Body of pancreas (tissue), 4 donors: ENCODE measurements at regions not wholly inside any gene's neighbourhood (a gene's known extent, or its start where the extent isn't known, plus 50 kb on each side); places are given as distances from the start of the nearest gene placed in this dataset.

Experiments
- ATAC-seq: fragments of 150-250 bp; one replicate; pipeline ENCODE4 v1.9.1; 2016
- DNase-seq, 4 donors: peaks; one replicate each; pipeline ENCODE4 v3.0.0-alpha.2; 2019
- H3K27ac ChIP-seq, 4 donors: fragments of 200-600 bp; sonication (generic); 1 replicate in 3 of 4; 2 replicates in 1 of 4; pipeline versions ENCODE4 v1.5.1 to v1.6.1; 2016 to 2019; ENCODE audit warnings: mild to moderate bottlenecking in 1 of 4, mixed read lengths in 1 of 4, moderate library complexity in 1 of 4
- H3K27me3 ChIP-seq, 2 donors: fragments of 200-600 bp; sonication (generic); one replicate each; pipeline ENCODE4 v1.6.0; 2016; ENCODE audit warnings: mild to moderate bottlenecking in 1 of 2
- H3K36me3 ChIP-seq, 2 donors: fragments of 200-600 bp; sonication (generic); replicated peaks in 1 of 2; 2 replicates each; pipeline ENCODE4 v1.5.1; 2016; ENCODE audit warnings: low read depth in 2 of 2; ENCODE audit not compliant: insufficient read depth in 1 of 2
- H3K4me1 ChIP-seq: fragments of 200-600 bp; sonication (generic); one replicate; pipeline ENCODE4 v1.6.0; 2016
- H3K4me3 ChIP-seq, 2 donors: fragments of 200-600 bp; sonication (generic); 1 replicate in 1 of 2; 2 replicates in 1 of 2; pipeline ENCODE4 v1.5.1; 2016 to 2019
- H3K9me3 ChIP-seq, 3 donors: fragments of 200-600 bp; sonication (generic); 1 replicate in 2 of 3; 2 replicates in 1 of 3; pipeline ENCODE4 v1.5.1; 2016
- POLR2A ChIP-seq, 3 donors: fragments of 450-650 bp; IDR thresholded peaks; one replicate each; pipeline ENCODE4 v1.6.1; 2016; ENCODE audit warnings: antibody characterized with exemption in 3 of 3, mild to moderate bottlenecking in 2 of 3
- WGBS, 2 donors: methylation state at CpG; one replicate each; pipeline ENCODE4 v1.1.5; 2017; 5-methylcytosine and 5-hydroxymethylcytosine counted together
- intact Hi-C: fragments of 100-400 bp; cut with DNase I; formaldehyde crosslinking; loops from one replicate; pipeline ENCODE4 v1.15.1; 2023
- TF ChIP-seq, protein P1 (sequence below), 7 experiments: fragments of 450-650 bp in 4 of 7; fragments of 200-600 bp in 3 of 7; sonication (generic) in 3 of 7; IDR thresholded peaks; one replicate each; pipeline ENCODE4 v1.5.1; 2016 to 2019; ENCODE audit warnings: antibody characterized with exemption in 7 of 7

DNA sequence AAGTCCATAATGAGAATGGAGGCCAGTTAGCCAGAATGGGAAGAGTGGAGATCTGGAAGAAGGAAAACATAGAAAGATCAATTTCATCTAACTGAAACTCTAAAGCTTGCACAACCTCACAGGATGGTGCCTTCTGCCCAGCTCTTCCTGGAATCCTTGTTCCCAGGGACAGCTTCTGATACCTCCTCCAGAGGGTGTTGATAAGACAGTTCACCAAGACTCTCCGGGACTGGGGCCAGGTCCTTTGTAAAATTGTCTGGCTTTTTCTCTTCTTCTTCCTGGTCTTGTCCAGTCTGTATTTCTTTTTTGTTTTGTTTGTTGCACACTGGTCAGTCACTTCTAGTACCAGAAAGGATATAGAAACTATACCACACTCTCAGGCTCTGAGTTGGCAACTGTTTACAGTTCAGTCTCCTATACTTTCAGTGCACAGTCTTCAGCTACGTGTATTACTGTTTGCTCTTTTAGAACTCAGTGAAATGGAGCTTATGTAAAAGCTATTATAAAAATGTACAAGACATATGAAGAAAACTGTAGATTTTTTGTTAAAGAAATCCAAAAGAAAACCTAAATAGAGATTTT is 142.8 kb upstream of the RPL34 start:
- TF ChIP-seq, protein P1, sequence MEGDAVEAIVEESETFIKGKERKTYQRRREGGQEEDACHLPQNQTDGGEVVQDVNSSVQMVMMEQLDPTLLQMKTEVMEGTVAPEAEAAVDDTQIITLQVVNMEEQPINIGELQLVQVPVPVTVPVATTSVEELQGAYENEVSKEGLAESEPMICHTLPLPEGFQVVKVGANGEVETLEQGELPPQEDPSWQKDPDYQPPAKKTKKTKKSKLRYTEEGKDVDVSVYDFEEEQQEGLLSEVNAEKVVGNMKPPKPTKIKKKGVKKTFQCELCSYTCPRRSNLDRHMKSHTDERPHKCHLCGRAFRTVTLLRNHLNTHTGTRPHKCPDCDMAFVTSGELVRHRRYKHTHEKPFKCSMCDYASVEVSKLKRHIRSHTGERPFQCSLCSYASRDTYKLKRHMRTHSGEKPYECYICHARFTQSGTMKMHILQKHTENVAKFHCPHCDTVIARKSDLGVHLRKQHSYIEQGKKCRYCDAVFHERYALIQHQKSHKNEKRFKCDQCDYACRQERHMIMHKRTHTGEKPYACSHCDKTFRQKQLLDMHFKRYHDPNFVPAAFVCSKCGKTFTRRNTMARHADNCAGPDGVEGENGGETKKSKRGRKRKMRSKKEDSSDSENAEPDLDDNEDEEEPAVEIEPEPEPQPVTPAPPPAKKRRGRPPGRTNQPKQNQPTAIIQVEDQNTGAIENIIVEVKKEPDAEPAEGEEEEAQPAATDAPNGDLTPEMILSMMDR (IDR thresholded peaks at IDR 0.05) = no peak
- no peak for TF ChIP-seq POLR2A (IDR thresholded peaks at IDR 0.05)
- no peak for DNase-seq
- Histone ChIP-seq H3K27me3 (no peaks in the 10 kb centered on the region), H3K4me1 (no peaks in the 10 kb centered on the region), H3K9me3 (no peaks in the 10 kb centered on the region), H3K36me3 (no peaks in the 10 kb centered on the region), H3K4me3 (no peak overlapping the region), H3K27ac (no peak overlapping the region)
- WGBS, 2 donors = 52 to 54% methylated on average over 2 of the region's 2 CpGs
- no peak for ATAC-seq
- intact Hi-C loops = no loop called here

DNA sequence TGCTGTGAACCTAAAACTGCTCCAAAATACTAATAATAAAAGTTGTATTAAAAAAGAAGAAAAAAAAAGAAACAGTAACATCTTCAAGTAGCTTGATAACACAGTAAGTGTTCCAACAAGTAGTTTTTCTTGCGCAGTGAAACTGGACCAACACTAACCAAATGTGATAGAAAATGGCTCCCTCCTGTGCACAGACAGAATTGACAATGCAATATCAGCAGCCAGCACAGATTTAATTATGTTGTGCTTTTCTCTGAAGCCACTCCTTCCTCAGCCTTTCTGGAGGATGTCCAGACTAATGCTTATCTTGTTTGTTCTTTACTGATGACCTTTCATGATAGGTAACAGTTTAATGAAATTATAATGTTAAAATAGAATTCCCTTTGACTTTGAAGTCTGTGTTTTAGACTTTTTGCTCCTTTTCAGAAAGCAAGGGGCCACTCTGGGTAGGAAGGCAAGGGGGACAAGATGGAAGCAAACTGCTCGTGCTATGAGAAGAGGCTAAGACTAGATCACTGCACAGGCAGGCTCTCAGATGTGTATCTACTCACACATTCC is 147.1 kb upstream of the RPL34 start:
- no peaks in the 10 kb centered on the region for H3K27me3 ChIP-seq
- TF ChIP-seq, protein P1 (IDR thresholded peaks at IDR 0.05) = no peak
- TF ChIP-seq POLR2A (IDR thresholded peaks at IDR 0.05) = no peak
- ATAC-seq (no peak), DNase-seq (no peak)
- no peak overlapping the region for H3K4me3 ChIP-seq
- H3K9me3 ChIP-seq = no peaks in the 10 kb centered on the region
- H3K4me1 ChIP-seq = no peaks in the 10 kb centered on the region
- 53 to 64% methylated on average over 2 of the region's 2 CpGs for WGBS, 2 donors
- no peak overlapping the region for H3K27ac ChIP-seq
- intact Hi-C loops = no loop called here
- no peaks in the 10 kb centered on the region for H3K36me3 ChIP-seq

DNA sequence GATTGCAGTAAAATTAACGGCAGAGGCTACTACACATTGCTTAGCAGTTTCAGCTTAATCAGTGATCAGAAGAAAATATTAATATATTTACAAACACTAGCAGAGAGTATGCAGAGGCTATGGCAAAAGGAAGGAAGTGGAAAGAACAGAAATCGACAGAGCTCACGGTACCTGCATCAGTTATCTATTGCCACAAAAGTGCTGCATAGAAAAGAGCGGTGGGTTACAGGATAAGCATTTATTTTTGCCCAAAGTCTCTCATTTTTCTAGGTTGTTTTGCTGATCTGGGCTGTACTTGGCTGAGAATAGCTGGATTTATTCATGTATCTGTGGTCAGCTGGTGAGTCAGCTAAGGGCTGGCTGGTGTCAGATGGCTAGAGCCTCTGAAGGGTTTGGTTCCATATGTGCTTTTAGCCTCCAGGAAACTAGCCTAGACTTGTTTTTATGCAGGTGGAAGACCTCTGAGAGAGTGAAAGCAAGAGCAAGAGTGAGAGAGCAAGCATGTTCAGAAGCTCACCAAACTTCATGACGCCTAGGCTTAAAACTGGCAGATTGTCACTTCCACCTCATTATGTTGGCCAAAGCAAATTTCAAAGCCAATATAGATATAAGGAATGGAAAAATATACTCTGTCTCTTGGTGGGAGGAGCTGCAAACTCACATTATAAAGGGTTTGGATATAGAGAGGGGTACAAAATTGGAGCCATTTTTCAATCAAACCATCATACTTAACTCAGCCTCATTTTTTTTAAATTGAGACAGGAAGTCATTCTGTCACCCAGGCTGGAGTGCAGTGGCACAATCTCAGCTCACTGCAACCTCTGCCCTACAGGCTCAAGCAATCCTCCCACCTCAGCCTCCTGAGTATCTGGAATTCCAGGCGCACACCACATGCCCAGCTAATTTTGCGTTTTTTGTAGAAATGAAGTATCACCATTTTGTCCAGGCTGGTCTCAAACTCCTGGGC is 153.2 kb upstream of the RPL34 start:
- H3K27me3 ChIP-seq = no peaks in the 10 kb centered on the region
- no peak for ATAC-seq
- WGBS, 2 donors = 69 to 76% methylated on average over 7 of the region's 7 CpGs
- no peaks in the 10 kb centered on the region for H3K9me3 ChIP-seq
- H3K4me1 ChIP-seq = no peaks in the 10 kb centered on the region
- no peaks in the 10 kb centered on the region for H3K36me3 ChIP-seq
- H3K27ac ChIP-seq = no peak overlapping the region
- intact Hi-C loops = no loop called here
- H3K4me3 ChIP-seq = no peak overlapping the region
- TF ChIP-seq POLR2A (IDR thresholded peaks at IDR 0.05) = no peak
- TF ChIP-seq, protein P1 (IDR thresholded peaks at IDR 0.05) = no peak
- no peak for DNase-seq

DNA sequence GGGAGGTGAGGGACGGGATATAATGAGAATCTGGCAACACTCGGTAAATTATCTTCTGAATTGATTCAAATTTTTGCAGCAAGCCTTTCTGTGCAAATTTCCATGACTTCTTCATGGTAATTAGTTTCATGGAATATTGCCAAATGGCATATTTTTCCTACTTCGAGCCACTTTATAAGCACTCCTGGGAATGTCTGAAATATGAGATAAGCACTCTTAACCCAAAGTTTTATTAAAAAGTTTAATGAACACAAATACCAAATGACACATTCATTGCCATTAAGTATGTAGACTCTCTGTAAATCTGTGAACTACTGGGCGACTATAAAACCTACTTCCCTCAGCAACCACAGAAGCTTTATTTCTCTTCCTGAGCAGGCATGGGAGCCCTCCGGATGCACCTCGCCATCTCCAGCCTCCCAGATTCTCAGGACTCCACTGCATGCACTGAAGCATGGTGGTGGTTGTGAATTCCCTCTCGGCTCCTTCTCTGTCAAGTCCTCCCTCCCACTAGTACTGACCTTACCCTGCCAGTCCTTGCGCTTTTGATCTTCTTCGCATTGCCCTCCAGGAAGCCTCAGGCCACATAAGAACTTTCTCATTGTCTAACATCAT is 154.4 kb upstream of the RPL34 start:
- ATAC-seq = no peak
- Histone ChIP-seq H3K36me3 (no peaks in the 10 kb centered on the region), H3K9me3 (no peaks in the 10 kb centered on the region), H3K4me1 (no peaks in the 10 kb centered on the region), H3K27ac (no peak overlapping the region), H3K27me3 (no peaks in the 10 kb centered on the region), H3K4me3 (no peak overlapping the region)
- no peak for DNase-seq
- no peak for TF ChIP-seq POLR2A (IDR thresholded peaks at IDR 0.05)
- TF ChIP-seq, protein P1 (IDR thresholded peaks at IDR 0.05) = no peak
- intact Hi-C loops = no loop called here
- 59 to 66% methylated on average over 9 of the region's 9 CpGs for WGBS, 2 donors
